Mucosa of rectum (tissue), 2 donors: ENCODE measurements at regions not wholly inside any gene's neighbourhood (a gene's known extent, or its start where the extent isn't known, plus 50 kb on each side); places are given as distances from the start of the nearest gene placed in this dataset.

Experiments
- H3K27ac ChIP-seq, 2 donors: one replicate each; pipeline ENCODE4 v1.7.0; 2013; ENCODE audit warnings: inconsistent platforms in 2 of 2, low read depth in 2 of 2, low read length in 2 of 2
- H3K27me3 ChIP-seq, 2 donors: one replicate each; pipeline ENCODE4 v1.7.0; 2013; ENCODE audit warnings: low read length in 2 of 2; ENCODE audit not compliant: control insufficient read depth in 2 of 2, insufficient read depth in 2 of 2
- H3K36me3 ChIP-seq, 2 donors: one replicate each; pipeline ENCODE4 v1.7.0; 2013; ENCODE audit warnings: low read length in 2 of 2; ENCODE audit not compliant: control insufficient read depth in 2 of 2, insufficient read depth in 2 of 2
- H3K4me1 ChIP-seq, 2 donors: one replicate each; pipeline ENCODE4 v1.7.0; 2013; ENCODE audit warnings: low read length in 2 of 2, mild to moderate bottlenecking in 1 of 2; ENCODE audit not compliant: control insufficient read depth in 2 of 2, insufficient read depth in 2 of 2
- H3K4me3 ChIP-seq, 2 donors: one replicate each; pipeline ENCODE4 v1.7.0; 2013; ENCODE audit warnings: low read length in 2 of 2
- H3K9ac ChIP-seq, 2 donors: one replicate each; pipeline ENCODE4 v1.7.0; 2013; ENCODE audit warnings: low read length in 2 of 2, low read depth in 1 of 2, mild to moderate bottlenecking in 1 of 2
- H3K9me3 ChIP-seq, 2 donors: one replicate each; pipeline ENCODE4 v1.7.0; 2013; ENCODE audit warnings: low read length in 2 of 2; ENCODE audit not compliant: control insufficient read depth in 2 of 2
- donor health status: healthy.
- donor health status: Normal muscosa, but diverticular disease.

DNA sequence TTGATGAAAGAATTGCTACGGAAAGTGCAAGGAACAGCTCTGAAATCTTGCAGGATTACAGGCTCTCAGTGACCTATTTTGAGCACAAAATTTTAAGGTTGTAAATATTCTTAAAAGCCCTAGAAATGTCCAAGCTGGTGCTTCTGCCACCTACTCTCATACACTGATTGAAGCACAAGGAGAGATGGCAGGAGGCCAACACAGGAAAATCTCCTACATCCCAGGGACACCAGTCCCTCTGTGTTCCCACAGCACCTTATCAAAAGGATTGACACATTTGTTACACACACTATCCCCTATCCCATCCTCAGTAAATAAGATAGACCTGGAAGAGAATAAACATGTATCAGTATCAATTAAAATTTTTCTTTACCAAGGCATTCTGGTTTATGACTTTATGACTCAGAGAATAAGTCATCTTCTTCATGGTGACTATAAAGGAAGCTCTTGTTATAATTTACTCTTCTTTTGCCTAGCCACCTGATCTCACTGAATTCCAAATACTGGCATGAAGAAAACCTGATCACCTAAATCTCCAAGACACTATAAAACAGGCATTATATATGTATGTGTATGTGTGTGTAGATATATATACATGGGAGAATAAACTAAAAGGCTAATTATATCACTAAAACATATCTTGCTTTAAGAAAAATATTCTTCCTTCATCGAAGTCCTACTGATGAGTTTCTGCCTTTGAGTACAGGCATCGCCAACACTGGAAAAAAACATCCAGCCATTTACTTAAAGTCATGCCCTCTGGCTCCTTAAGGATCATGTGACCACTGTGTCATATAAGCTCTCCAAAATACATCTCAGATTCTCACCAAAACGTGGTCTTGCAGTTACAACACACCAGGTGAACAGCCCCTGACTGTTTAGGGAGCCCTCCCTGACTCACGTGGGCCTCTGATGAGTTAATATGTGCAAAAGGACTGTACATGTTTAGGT lies 208.1 kb upstream of the NR2F2 start:
- Histone ChIP-seq H3K27ac (no peak overlapping the region), H3K4me1 (no peaks in the 10 kb centered on the region)

DNA sequence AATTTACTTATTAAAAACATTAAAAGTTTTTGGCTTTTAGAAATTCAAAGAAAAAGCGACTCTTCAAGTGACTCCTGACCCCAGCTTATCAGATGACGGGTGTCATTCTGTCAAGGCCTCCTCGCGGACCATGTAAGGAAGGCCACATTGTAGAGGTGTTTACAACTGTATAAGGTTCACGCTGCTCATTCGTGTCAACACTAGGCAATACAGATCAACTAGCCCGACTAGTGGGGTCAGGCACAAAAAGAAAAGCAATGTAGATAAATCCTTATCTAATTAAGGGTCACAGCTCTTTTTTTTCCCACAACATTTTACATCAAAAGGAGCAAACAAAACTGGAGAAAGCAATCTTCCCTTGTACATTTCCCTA lies 207.5 kb upstream of the NR2F2 start:
- Histone ChIP-seq H3K4me1 (no peaks in the 10 kb centered on the region), H3K36me3 (no peaks in the 10 kb centered on the region), H3K27me3 (no peaks in the 10 kb centered on the region), H3K27ac (no peak overlapping the region), H3K9me3 (no peaks in the 10 kb centered on the region), H3K9ac (no peak overlapping the region), H3K4me3 (no peak overlapping the region)

More for the DNA sequence above, 208.1 kb upstream of the NR2F2 start:
- Histone ChIP-seq H3K27me3 (no peaks in the 10 kb centered on the region), H3K36me3 (no peaks in the 10 kb centered on the region), H3K4me3 (no peak overlapping the region), H3K9ac (no peak overlapping the region), H3K9me3 (no peaks in the 10 kb centered on the region)

DNA sequence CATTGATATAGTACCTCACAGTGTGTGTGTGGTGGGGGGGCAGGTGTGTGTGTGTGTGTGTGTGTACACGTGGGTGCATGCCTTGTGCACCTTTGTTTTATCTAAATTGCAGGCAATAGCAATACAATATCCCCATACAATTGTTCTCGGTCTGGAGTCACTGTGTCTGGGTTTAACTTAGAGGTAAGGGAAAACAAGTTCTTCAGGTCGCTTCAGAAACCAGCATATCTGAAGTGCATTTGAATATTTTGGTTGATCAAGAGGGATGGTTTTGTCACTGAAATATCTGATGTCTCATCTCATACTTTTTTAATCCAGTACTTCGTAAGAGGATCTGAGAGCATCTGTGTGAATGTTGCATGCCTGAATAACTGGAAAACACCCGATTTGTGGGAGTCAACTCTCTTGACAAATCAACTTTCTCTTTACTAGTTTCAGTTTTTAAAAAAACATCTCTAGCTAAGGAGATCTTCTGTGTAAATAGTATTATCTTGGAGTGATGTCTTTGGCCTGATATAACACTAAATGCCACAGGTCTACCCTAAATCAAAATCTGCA lies 206.8 kb upstream of the NR2F2 start:
- H3K27ac ChIP-seq, result no peak overlapping the region
- H3K9ac ChIP-seq, result no peak overlapping the region
- H3K27me3 ChIP-seq, result no peaks in the 10 kb centered on the region
- H3K36me3 ChIP-seq, result no peaks in the 10 kb centered on the region
- no peaks in the 10 kb centered on the region for H3K9me3 ChIP-seq
- H3K4me1 ChIP-seq, result no peaks in the 10 kb centered on the region
- H3K4me3 ChIP-seq, result no peak overlapping the region

DNA sequence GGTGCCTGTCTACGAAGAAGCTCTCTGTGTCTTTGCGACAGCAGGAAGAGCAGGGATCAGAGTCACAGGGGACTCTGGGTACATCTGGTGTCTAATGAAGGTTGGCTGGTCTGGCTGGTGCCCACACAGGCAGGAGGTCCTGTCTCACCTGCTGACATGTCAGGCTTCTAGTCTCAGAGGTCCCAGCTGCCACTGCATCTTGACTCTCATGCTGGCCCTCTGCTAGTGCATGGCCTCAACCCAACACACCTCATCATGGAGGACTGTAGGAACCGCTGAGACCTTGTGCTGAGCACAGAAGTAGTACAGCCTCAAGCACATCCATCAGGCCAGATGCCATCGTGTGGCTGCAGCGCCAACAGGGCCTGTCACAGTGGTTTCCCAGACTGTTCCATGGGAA lies 206.1 kb upstream of the NR2F2 start:
- H3K27ac ChIP-seq, result no peak overlapping the region
- H3K9me3 ChIP-seq, result no peaks in the 10 kb centered on the region
- no peaks in the 10 kb centered on the region for H3K27me3 ChIP-seq
- H3K4me3 ChIP-seq, result no peak overlapping the region
- no peaks in the 10 kb centered on the region for H3K36me3 ChIP-seq
- no peaks in the 10 kb centered on the region for H3K4me1 ChIP-seq
- H3K9ac ChIP-seq, result no peak overlapping the region

DNA sequence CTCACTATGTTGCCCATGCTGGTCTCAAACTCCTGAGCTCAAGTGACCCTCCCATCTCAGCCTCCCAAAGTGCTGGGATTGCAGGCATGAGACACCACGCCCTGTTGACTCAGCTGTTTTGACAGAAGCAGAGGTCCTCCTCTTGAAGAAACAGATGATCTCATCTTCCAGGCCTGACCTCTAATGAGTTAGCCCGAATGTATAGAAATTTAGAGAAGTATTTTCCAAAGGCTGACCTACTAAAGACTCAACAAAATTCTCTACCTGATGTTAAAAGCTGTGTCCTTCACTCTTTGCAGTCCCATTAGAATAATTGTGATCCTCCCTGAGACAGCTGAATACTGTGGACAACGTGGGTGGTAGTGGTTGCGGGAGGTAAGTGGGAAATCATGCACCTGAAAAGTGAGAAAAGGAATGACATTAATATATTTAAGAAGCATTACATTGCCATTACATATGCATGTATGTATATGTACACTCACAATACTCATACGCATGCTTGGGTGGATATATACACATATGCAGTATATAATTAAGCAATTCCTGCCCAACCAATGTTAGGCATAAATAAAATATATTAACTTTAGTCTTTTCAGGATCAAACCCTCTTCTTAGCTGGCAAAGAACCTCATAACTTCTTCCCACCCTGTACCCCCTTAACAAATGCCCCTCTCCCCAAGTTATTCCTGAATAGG lies 204.6 kb upstream of the NR2F2 start:
- H3K36me3 ChIP-seq, result no peaks in the 10 kb centered on the region
- H3K9me3 ChIP-seq, result no peaks in the 10 kb centered on the region
- H3K9ac ChIP-seq, result no peak overlapping the region
- no peak overlapping the region for H3K4me3 ChIP-seq
- H3K27me3 ChIP-seq, result no peaks in the 10 kb centered on the region
- H3K4me1 ChIP-seq, result no peaks in the 10 kb centered on the region
- H3K27ac ChIP-seq, result no peak overlapping the region

DNA sequence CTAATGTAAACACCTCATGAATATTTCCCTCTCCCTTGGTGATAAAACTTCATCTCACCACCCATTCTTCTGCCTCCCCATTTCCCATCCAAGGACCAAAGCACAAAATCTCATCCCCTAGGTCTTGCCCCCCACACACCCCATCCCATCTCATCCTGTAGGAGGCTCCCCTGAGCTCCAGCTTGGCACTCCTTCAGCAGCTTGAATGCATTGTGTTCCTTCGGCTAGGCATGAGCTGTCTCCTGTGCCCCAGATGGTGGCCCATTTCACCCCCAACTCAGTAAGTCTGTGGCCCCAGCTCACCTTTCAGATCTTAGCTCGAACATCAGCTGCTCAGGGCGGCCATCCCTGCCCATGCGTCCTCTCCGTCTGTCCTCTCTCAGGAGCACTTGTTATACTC lies 203.6 kb upstream of the NR2F2 start:
- Histone ChIP-seq H3K9me3 (no peaks in the 10 kb centered on the region), H3K4me3 (no peak overlapping the region), H3K27ac (no peak overlapping the region), H3K27me3 (no peaks in the 10 kb centered on the region), H3K4me1 (no peaks in the 10 kb centered on the region), H3K36me3 (no peaks in the 10 kb centered on the region), H3K9ac (no peak overlapping the region)

DNA sequence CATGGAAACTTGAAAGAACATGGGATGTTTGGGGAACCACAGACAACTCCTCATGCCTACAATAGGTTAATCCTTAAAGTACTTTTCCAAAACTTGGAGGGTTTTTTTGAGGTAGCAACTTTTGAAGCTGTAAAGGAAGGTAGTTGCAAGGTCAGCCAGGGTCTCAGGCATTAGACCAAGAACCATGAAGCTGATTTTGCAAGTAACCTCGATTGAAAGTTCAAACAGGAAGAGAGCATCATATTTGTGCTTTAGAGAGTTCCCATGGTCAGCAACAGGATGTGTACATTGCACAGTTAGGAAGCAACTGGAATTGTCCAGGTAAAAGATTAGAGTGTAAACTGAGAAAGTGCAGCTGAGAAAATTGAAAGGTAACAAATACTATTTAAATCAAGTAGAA lies 199.8 kb upstream of the NR2F2 start:
- Histone ChIP-seq H3K9me3 (no peaks in the 10 kb centered on the region), H3K4me1 (no peaks in the 10 kb centered on the region), H3K9ac (no peak overlapping the region), H3K27me3 (no peaks in the 10 kb centered on the region), H3K4me3 (no peak overlapping the region), H3K36me3 (no peaks in the 10 kb centered on the region), H3K27ac (no peak overlapping the region)

DNA sequence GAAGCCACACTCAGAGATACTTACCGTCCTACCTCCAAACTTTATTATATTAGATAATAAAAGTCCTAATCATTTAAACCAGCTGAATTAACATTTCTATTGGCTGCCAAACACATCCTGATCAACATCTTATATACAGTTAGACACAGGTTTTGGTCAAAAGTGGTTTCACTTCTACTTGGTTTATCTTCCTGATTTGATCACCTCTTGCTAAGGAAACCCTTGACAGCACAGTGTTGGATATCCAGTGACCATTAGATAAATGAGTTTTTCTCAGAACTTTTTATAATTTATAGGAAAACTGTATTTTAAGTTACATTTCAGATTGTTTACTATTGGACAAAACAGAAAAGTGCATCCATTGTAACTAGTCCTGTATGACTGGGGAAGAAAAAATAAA lies 198.4 kb upstream of the NR2F2 start:
- Histone ChIP-seq H3K9me3 (no peaks in the 10 kb centered on the region), H3K36me3 (no peaks in the 10 kb centered on the region), H3K27ac (no peak overlapping the region), H3K9ac (no peak overlapping the region), H3K4me1 (no peaks in the 10 kb centered on the region), H3K27me3 (no peaks in the 10 kb centered on the region), H3K4me3 (no peak overlapping the region)

DNA sequence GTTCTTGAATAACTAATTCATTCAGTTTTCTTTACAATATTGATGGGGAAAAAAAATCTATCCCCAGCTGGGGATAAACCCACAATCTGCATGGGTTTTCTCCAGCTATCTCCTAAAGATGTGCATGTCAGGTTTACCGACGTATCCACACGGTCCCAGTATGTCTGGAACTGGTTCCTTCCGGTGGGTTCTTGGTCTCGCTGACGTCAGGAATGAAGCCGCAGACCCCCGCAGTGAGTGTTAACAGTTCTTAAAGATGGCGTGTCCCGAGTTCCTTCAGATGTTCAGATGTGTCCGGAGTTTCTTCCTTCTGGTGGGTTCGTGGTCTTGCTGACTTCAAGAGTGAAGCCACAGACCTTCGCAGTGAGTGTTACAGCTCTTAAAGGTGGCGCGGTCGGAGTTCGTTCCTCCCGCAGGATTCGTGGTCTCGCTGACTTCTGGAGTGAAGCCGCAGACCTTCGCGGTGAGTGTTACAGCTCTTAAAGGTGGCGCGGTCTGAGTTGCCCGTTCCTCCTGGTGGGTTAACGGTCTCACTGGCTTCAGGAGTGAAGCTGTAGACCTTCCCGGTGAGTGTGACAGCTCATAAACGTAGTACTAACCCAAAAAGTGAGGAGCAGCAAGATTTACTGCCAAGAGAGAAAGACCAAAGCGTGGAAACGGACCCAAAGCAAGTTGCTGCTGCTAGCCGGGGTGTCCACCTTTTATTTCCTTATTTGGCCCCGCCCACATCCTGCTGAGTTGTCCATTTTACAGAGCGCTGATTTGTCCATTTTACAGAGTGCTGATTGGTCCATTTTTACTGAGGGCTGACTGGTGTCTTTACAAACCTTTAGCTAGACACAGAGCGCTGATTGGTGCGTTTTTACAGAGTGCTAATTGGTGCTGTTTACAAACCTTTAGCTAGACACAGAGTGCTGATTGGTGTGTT lies 195.1 kb upstream of the NR2F2 start:
- Histone ChIP-seq H3K9me3 (no peaks in the 10 kb centered on the region), H3K4me1 (no peaks in the 10 kb centered on the region), H3K27me3 (no peaks in the 10 kb centered on the region), H3K9ac (no peak overlapping the region), H3K36me3 (no peaks in the 10 kb centered on the region), H3K4me3 (no peak overlapping the region), H3K27ac (no peak overlapping the region)
